HG03103 (cell line): ENCODE measurements at regions not wholly inside any gene's neighbourhood (a gene's known extent, or its start where the extent isn't known, plus 50 kb on each side); places are given as distances from the start of the nearest gene placed in this dataset.
A peak's percentile ranks its signal among the peaks of the same experiment; 100 is the strongest.

Source experiments
- ATAC-seq: cut with Tn5 transposase; IDR thresholded peaks from one replicate; pipeline ENCODE4 v1.9.1; 2021; ENCODE audit warnings: low read depth; ENCODE audit not compliant: unreplicated experiment

DNA sequence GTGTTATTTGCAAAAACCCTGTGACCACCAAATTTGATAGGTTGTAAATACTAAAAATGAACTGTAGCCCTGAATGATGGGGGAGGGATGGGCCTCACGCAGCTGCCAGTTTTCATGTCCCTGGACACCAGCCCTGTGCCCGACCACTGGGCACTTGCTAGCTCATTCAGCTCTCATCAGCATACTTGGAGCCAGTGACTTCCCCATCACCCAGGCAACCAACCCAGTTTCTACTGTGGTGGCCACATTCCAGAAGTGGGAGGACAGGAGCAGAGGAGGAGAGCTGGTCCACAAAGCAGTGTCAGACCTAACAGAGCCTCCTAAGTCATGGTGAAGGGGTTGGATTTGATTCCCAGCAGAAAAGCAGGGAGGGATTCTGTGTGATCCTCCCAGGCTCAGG lies 128.2 kb downstream of the CPEB2 start:
- no peak for ATAC-seq

- no peak for ATAC-seq
Observed at GRCh38 chr4:15131551-15131950, 129.3 kb downstream of the CPEB2 start.

- ATAC-seq, result no peak
Observed at GRCh38 chr4:15132739-15133138, 130.5 kb downstream of the CPEB2 start.

GRCh38 chr4:15139599-15139998 lies 137.3 kb downstream of the CPEB2 start:
- ATAC-seq, result no peak

DNA sequence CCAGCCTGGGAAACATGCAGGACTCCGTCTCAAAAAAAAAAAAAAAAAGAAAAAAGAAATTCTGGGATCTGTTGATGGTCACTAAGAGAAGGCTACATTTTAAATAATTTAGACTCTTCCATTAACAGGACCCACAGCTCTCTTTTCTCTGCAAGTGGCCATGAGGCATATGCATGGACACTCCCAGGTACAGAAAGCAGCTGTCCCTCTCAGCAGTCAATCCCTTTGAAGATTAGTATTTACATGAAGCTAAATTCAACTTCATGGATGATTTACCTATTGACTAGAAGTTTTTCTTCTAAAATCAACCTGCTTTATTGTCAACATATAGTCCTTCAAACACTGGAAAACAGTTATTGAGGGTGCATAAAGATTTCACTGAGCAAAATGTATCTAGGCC lies 139.9 kb downstream of the CPEB2 start:
- no peak for ATAC-seq

DNA sequence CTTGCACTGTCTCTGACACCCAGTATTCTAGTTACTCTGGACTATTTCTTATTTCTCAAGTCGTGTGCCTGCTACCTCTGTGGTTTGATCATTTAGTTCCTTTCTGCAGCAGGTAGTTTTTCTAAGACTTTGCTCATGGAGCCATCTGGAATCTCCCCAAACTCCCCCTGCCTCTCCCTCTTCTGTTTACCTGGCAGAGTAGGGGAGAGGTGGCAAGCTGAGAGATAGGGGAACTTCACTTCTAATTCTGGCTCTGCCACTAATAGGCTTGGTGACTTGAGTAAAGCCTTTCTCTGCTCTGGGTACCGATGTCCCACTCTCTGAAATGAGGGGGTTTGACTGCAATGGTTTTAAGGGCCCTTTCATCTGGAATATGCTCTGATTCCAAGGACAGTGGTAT lies 141.3 kb downstream of the CPEB2 start:
- no peak for ATAC-seq

GRCh38 chr4:15144249-15144966 lies 142.1 kb downstream of the CPEB2 start:
- ATAC-seq, result no peak

- ATAC-seq, result no peak
Observed at GRCh38 chr4:15144967-15145295, 142.7 kb downstream of the CPEB2 start.

- ATAC-seq, result no peak
Observed at GRCh38 chr4:15145709-15146108, 143.4 kb downstream of the CPEB2 start.

DNA sequence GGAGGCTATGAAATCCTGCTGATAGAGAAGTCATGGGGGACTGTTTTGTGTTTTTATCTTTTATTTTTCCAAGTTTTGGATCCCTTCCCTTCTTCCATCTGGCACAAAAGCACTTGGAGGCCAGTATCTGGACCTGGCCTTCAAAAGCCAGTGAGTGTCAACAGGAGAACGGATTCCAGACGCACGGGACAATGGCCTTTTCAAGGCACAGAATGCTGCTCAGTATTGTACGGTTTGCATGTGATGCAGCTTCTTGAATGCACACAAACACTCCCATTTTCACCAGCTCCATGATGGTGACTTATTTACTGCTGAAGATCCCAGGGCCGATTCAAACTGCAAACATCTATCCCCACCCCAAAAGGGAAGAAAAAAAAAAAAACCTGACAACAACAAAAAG lies 145.4 kb downstream of the CPEB2 start:
- ATAC-seq, result no peak

- no peak for ATAC-seq
Observed at GRCh38 chr4:15148199-15148598, 145.9 kb downstream of the CPEB2 start.

DNA sequence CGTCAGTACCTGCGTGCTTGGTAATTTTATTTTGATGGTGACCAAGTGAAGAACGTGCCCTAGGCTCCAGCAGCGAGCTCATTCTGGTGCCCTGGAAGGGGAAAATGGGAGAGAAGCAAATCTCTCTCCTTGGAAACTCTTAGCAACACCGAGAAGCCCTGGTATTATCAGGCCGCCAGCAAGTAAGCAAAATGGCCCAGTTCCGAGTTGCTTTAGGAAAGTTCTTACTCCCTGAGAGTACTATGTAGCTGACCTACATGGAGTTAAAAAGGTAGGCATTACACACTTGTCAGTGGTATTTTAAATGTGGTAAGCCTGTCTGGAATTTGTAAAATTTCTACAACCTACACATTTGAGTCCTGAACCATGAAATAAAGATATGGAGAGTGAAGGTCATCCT lies 146.4 kb downstream of the CPEB2 start:
- ATAC-seq, result no peak

DNA sequence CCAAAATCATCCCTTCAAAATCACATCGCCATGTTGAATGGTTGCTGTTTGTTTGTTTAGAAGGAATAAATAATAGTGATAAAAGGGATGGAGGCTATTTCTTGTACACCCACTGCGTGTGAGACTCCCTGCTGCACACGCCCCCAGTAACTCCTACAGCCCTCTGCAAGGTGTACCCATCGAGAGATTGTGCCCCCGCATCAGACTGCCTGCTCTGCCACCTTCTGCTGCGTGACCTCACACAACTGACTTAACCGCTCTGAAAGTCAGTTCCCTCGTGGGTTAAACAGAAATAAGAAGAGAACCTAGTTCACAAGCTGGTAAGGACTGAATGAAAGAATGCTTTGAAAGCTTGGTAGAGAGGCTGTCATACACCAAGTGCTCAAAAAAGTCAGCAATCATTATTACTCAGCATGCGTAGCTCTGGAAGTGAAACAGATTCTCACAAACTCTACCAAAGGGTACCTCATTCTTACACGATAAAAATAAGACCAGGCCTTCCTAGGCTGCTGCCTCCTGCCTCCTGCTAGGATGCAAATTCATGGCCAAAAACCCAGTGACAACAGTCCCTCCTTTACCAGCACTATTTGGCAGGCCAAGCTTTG lies 147.1 kb downstream of the CPEB2 start:
- ATAC-seq, result peak; percentile 71

DNA sequence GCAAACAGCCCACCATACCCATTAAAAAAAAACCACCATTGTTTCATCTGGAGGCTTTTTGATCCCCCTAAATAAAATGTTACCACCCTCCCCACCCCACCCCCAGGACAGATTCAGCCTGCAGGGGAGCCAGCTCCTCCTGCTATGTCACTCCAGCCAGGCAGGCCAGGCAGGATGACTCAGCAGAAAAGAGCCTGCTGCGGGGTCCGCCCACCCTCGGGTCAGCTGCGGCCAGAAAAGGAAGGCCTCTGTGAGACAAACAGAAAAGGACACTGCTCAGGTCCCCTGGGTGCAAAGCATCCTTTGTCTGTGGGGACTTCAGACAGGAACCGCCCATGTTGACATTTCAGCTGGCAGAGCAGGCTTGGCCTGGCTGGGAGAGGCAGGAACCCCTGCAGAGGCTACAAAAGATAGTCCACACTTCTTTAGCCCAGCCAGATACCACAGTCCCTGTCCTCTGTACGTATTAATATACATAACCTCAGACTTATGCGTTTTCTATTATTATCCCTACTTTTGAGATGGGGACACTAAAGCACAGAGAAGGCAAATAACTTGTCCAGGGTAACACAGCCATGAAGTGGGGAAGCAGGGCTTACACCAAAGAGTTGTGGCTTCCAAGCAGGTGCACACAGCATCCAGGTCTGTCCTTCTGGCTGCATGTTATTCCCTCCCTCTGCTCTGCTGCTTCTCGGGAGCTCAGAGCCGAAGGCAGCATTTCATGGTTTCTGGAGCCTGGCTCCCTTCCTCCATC lies 147.7 kb downstream of the CPEB2 start:
- ATAC-seq, result peak; percentile 63

GRCh38 chr4:15150631-15151030 lies 148.3 kb downstream of the CPEB2 start:
- no peak for ATAC-seq

- no peak for ATAC-seq
Observed at GRCh38 chr4:15151033-15151432, 148.8 kb downstream of the CPEB2 start.

- no peak for ATAC-seq
Observed at GRCh38 chr4:15153662-15154061, 151.4 kb downstream of the CPEB2 start.

GRCh38 chr4:15158406-15159091 lies 156.3 kb downstream of the CPEB2 start:
- ATAC-seq, result no peak

DNA sequence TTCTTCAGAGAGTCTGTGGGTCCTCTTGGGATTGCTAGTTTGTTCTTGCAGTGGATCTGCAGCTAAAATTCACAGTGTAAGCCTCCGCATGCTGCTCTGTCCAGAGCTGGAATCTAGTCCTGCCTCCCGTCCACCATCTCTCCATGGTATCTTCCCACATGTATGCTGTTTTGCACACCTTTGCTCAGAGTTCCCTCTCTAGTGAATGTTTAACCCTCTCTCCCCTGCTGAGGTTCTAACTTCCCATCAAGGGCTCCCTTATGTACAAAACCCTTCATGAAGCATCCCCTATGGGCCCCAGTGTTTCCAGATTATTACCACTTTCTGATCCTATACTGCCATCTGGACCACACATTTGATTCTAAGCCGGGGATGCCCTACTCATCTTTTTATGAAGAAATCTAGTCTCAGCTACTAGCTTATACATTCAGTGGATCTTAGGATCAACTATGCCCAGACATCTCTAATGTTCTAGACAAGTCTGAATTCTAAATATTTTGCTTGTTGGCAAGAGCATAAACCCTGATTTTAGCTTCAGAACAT lies 157.3 kb downstream of the CPEB2 start:
- no peak for ATAC-seq

DNA sequence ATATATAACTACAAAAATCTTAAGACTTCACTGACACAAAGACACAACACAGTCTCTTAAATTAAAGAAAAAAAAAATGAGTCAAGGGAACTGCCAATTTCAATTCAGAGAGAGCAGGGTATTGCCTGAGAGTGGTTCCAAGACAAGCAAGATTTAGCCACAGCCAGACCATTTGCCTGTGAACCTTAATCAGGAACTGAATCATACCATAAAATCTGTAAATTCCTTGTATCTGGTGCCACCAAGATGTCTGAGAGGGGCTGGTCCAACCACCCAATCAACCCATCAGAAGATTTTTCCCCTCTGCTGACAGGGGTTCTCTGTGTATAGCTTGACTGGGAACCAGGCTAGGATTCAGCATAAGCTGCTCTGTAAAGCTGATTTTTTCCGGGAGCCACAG lies 159.2 kb downstream of the CPEB2 start:
- ATAC-seq, result no peak

DNA sequence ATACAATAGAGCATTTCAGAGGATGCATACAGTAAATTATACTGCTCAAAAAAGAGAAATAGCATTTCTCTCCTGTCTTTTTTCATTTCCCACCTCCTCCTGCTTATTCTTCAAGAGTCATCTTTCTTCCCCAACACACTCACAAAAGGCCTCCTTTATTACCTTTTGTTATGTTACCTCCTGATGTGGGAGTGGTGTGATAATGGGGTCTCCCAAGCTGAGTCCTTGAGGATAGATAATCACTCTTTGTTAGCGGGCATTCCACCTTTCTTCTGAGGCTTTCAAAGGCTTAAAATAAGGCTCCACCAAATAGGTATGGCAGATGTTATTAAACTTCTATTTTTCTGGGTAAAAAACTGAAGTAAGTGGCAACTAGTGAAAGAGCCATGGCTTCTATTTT lies 159.8 kb downstream of the CPEB2 start:
- ATAC-seq, result no peak
